GM18870 (cell line): ENCODE measurements at regions not wholly inside any gene's neighbourhood (a gene's known extent, or its start where the extent isn't known, plus 50 kb on each side); places are given as distances from the start of the nearest gene placed in this dataset.
"Not testable (repeated sequence)": the region's sequence is repeated elsewhere in the genome, so short reads cannot be mapped to it uniquely, and the experiment has no call there.

Experiments used
- ATAC-seq: cut with Tn5 transposase; IDR thresholded peaks from one replicate; pipeline ENCODE4 v1.9.1; 2021; ENCODE audit warnings: moderate library complexity; ENCODE audit not compliant: unreplicated experiment

- peak; percentile 61 for ATAC-seq
Observed at GRCh38 chr3:153889905-153890334, 231.3 kb upstream of the ARHGEF26 start.

- no peak for ATAC-seq
Observed at GRCh38 chr3:153892126-153892525, 229.1 kb upstream of the ARHGEF26 start.

GRCh38 chr3:153894857-153895256 lies 226.3 kb upstream of the ARHGEF26 start:
- no peak for ATAC-seq

GRCh38 chr3:153896197-153896596 lies 225.0 kb upstream of the ARHGEF26 start:
- ATAC-seq: no peak

GRCh38 chr3:153897025-153897723 lies 224.0 kb upstream of the ARHGEF26 start:
- ATAC-seq: peak; percentile 81

- peak; percentile 88 for ATAC-seq
Observed at GRCh38 chr3:153897842-153898241, 223.3 kb upstream of the ARHGEF26 start.

- ATAC-seq: no peak
Observed at GRCh38 chr3:153901152-153901551, 220.0 kb upstream of the ARHGEF26 start.

- ATAC-seq: no peak
Observed at GRCh38 chr3:153901991-153902390, 219.2 kb upstream of the ARHGEF26 start.

GRCh38 chr3:153903430-153903829 lies 217.8 kb upstream of the ARHGEF26 start:
- peak; percentile 72 for ATAC-seq

GRCh38 chr3:153906366-153906765 lies 214.8 kb upstream of the ARHGEF26 start:
- no peak for ATAC-seq

GRCh38 chr3:153910387-153910786 lies 210.8 kb upstream of the ARHGEF26 start:
- no peak for ATAC-seq

- no peak for ATAC-seq
Observed at GRCh38 chr3:153911116-153911515, 210.1 kb upstream of the ARHGEF26 start.

- ATAC-seq: no peak
Observed at GRCh38 chr3:153919773-153920172, 201.4 kb upstream of the ARHGEF26 start.

GRCh38 chr3:153921826-153922225 lies 199.4 kb upstream of the ARHGEF26 start:
- ATAC-seq: no peak

GRCh38 chr3:153925841-153926514 lies 195.2 kb upstream of the ARHGEF26 start:
- ATAC-seq: no peak

- ATAC-seq: no peak
Observed at GRCh38 chr3:153927107-153927506, 194.1 kb upstream of the ARHGEF26 start.

- ATAC-seq: no peak
Observed at GRCh38 chr3:153928851-153929250, 192.3 kb upstream of the ARHGEF26 start.

GRCh38 chr3:153933481-153933880 lies 187.7 kb upstream of the ARHGEF26 start:
- not testable (repeated sequence) for ATAC-seq

GRCh38 chr3:153944084-153944483 lies 177.1 kb upstream of the ARHGEF26 start:
- ATAC-seq: no peak

GRCh38 chr3:153951276-153951675 lies 169.9 kb upstream of the ARHGEF26 start:
- no peak for ATAC-seq

- ATAC-seq: no peak
Observed at GRCh38 chr3:153952091-153952490, 169.1 kb upstream of the ARHGEF26 start.

- ATAC-seq: no peak
Observed at GRCh38 chr3:153956613-153957012, 164.6 kb upstream of the ARHGEF26 start.
